OCI-LY1 (cell line): ENCODE measurements at regions not wholly inside any gene's neighbourhood (a gene's known extent, or its start where the extent isn't known, plus 50 kb on each side); places are given as distances from the start of the nearest gene placed in this dataset.

ENCODE experiments used
- EZH2 ChIP-seq: fragments of 200-600 bp; sonication (generic), shearing (Covaris generic); IDR thresholded peaks from 2 replicates; pipeline ENCODE4 v1.8.0; 2017; ENCODE audit warnings: borderline replicate concordance, mixed run types, mild to moderate bottlenecking, antibody characterized with exemption, low read length, moderate library complexity, mixed read lengths
- TF ChIP-seq, protein P1 (sequence below): fragments of 200-600 bp; sonication (generic), shearing (Covaris generic); IDR thresholded peaks from 2 replicates; pipeline ENCODE4 v1.5.1; 2017; ENCODE audit warnings: mild to moderate bottlenecking, antibody characterized with exemption, low read length, moderate library complexity, mixed read lengths

DNA sequence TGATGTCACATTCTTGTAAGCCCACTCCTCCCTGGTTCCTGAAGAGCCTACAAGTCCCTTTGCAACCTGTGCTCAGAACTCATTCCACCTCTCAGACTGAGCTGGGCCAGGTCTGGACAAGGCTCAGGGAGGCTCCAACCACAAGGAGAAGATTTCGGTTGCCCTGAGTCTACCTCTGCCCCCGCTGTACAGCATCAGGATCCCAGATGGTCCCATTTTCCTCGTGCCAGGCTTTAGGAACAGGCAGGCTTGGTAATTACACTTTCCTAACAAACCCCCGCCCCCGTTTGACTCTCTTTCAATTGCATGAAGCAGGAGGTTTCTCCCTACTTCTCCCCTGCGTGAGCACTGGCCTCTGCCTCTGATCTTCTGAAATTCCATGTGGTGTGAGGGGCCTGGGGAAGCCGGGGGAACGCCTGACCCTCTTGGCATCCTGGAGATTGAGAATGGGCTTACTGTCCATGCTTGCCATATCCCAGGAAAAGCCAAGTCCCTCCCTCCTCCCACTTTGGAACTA lies 86.9 kb upstream of the CTNNA1 start:
- TF ChIP-seq, protein P1, sequence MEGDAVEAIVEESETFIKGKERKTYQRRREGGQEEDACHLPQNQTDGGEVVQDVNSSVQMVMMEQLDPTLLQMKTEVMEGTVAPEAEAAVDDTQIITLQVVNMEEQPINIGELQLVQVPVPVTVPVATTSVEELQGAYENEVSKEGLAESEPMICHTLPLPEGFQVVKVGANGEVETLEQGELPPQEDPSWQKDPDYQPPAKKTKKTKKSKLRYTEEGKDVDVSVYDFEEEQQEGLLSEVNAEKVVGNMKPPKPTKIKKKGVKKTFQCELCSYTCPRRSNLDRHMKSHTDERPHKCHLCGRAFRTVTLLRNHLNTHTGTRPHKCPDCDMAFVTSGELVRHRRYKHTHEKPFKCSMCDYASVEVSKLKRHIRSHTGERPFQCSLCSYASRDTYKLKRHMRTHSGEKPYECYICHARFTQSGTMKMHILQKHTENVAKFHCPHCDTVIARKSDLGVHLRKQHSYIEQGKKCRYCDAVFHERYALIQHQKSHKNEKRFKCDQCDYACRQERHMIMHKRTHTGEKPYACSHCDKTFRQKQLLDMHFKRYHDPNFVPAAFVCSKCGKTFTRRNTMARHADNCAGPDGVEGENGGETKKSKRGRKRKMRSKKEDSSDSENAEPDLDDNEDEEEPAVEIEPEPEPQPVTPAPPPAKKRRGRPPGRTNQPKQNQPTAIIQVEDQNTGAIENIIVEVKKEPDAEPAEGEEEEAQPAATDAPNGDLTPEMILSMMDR: no peak
- TF ChIP-seq EZH2: no peak
